ENCODE measurements at regions not wholly inside any gene's neighbourhood (a gene's known extent, or its start where the extent isn't known, plus 50 kb on each side); places are given as distances from the start of the nearest gene placed in this dataset.

DNA sequence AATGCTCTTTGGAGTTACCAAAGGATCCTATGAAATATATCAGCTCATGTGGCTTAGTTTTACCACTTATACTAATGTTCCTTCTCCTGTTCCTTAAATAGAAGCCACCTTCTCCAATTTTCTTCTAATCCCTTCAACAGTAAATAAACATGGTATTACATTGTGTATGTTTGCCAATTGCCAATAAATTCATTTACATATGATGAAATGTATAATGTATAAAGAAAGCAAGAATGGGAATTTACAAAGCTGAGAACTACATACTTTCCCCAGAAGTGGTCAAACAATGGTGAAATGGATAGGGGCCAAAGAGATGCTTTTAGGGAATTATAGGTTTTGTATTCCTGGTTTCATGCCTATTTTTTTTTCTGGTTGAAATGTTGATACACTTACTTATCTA is 894.2 kb upstream of the CRIM1 start:
- Histone ChIP-seq H3K4me3 (ENCODE audit: low read depth, low read length) (no peak overlapping the region), H3K9me3 (ENCODE audit: control insufficient read depth, insufficient read depth, low read depth, low read length) (no peaks in the 10 kb centered on the region), H3K4me1 (ENCODE audit: control insufficient read depth, insufficient read depth, low read length) (no peaks in the 10 kb centered on the region), H3K27ac (ENCODE audit: extremely low read depth, low read depth, low read length) (no peak overlapping the region), H3K36me3 (ENCODE audit: control insufficient read depth in 2 of 2, insufficient read depth in 1 of 2, low read length in 2 of 2) (no peaks in the 10 kb centered on the region)
- ChIA-PET POLR2A (no interaction called here), CTCF (no interaction called here)
- TF ChIP-seq ZNF292 (tag by site-specific recombination; IDR thresholded peaks at IDR 0.05; ENCODE audit: borderline replicate concordance, low read depth) (no peak), ZNF202 (tag by site-specific recombination; IDR thresholded peaks at IDR 0.05; ENCODE audit: borderline replicate concordance) (no peak), ZNF785 (tag by site-specific recombination; IDR thresholded peaks at IDR 0.05) (no peak), HIC1 (tag by site-specific recombination; IDR thresholded peaks at IDR 0.05) (no peak), ZNF596 (tag by site-specific recombination; IDR thresholded peaks at IDR 0.05) (no peak), ZNF121 (tag by site-specific recombination; IDR thresholded peaks at IDR 0.05) (no peak)
- TF ChIP-seq, protein P1, sequence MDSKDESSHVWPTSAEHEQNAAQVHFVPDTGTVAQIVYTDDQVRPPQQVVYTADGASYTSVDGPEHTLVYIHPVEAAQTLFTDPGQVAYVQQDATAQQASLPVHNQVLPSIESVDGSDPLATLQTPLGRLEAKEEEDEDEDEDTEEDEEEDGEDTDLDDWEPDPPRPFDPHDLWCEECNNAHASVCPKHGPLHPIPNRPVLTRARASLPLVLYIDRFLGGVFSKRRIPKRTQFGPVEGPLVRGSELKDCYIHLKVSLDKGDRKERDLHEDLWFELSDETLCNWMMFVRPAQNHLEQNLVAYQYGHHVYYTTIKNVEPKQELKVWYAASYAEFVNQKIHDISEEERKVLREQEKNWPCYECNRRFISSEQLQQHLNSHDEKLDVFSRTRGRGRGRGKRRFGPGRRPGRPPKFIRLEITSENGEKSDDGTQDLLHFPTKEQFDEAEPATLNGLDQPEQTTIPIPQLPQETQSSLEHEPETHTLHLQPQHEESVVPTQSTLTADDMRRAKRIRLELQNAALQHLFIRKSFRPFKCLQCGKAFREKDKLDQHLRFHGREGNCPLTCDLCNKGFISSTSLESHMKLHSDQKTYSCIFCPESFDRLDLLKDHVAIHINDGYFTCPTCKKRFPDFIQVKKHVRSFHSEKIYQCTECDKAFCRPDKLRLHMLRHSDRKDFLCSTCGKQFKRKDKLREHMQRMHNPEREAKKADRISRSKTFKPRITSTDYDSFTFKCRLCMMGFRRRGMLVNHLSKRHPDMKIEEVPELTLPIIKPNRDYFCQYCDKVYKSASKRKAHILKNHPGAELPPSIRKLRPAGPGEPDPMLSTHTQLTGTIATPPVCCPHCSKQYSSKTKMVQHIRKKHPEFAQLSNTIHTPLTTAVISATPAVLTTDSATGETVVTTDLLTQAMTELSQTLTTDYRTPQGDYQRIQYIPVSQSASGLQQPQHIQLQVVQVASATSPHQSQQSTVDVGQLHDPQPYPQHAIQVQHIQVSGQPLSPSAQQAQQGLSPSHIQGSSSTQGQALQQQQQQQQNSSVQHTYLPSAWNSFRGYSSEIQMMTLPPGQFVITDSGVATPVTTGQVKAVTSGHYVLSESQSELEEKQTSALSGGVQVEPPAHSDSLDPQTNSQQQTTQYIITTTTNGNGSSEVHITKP (tag by site-specific recombination; IDR thresholded peaks at IDR 0.05) = no peak
- TF ChIP-seq, protein P2, sequence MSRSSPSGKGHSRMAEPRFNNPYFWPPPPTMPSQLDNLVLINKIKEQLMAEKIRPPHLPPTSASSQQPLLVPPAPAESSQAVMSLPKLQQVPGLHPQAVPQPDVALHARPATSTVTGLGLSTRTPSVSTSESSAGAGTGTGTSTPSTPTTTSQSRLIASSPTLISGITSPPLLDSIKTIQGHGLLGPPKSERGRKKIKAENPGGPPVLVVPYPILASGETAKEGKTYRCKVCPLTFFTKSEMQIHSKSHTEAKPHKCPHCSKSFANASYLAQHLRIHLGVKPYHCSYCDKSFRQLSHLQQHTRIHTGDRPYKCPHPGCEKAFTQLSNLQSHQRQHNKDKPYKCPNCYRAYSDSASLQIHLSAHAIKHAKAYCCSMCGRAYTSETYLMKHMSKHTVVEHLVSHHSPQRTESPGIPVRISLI (tag by site-specific recombination; IDR thresholded peaks at IDR 0.05) = no peak

GRCh38 chr2:35454966-35455638 is 900.5 kb upstream of the CRIM1 start:
- H3K27ac ChIP-seq (ENCODE audit: extremely low read depth, low read depth, low read length) = no peak overlapping the region
- H3K4me1 ChIP-seq (ENCODE audit: control insufficient read depth, insufficient read depth, low read length) = no peaks in the 10 kb centered on the region
- H3K4me3 ChIP-seq (ENCODE audit: low read depth, low read length) = no peak overlapping the region
- no peaks in the 10 kb centered on the region for H3K9me3 ChIP-seq (ENCODE audit: control insufficient read depth, insufficient read depth, low read depth, low read length)
- no peaks in the 10 kb centered on the region for H3K36me3 ChIP-seq (ENCODE audit: control insufficient read depth in 2 of 2, insufficient read depth in 1 of 2, low read length in 2 of 2)
- ChIA-PET CTCF (interaction anchor here (1.1 to 1.7 kb wide), 2 partner anchors 15 to 44 kb away, joined by 3 to 4 read pairs; no protein-coding TSS in a partner anchor), POLR2A (no interaction called here)
- no peak for TF ChIP-seq YY2 (tag by site-specific recombination; IDR thresholded peaks at IDR 0.05)
- TF ChIP-seq ZSCAN4 (tag by site-specific recombination; IDR thresholded peaks at IDR 0.05) = no peak
- TF ChIP-seq, protein P2 (tag by site-specific recombination; IDR thresholded peaks at IDR 0.05) = no peak
- TF ChIP-seq, protein P3, sequence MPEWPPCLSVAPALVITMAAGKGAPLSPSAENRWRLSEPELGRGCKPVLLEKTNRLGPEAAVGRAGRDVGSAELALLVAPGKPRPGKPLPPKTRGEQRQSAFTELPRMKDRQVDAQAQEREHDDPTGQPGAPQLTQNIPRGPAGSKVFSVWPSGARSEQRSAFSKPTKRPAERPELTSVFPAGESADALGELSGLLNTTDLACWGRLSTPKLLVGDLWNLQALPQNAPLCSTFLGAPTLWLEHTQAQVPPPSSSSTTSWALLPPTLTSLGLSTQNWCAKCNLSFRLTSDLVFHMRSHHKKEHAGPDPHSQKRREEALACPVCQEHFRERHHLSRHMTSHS (tag by site-specific recombination; IDR thresholded peaks at IDR 0.05) = no peak
- TF ChIP-seq ZNF311 (tag by site-specific recombination; IDR thresholded peaks at IDR 0.05; ENCODE audit: borderline replicate concordance) = no peak
- TF ChIP-seq ZNF544 (tag by site-specific recombination; IDR thresholded peaks at IDR 0.05) = no peak

Data from HEK293 (cell line).